B cell (primary cell): ENCODE measurements at regions not wholly inside any gene's neighbourhood (a gene's known extent, or its start where the extent isn't known, plus 50 kb on each side); places are given as distances from the start of the nearest gene placed in this dataset.

Experiments used
- EZH2 ChIP-seq: IDR thresholded peaks from 2 replicates; pipeline ENCODE4 v1.6.1; 2012; ENCODE audit warnings: borderline replicate concordance, low read depth, mild to moderate bottlenecking, moderate library complexity, low read length; ENCODE audit not compliant: insufficient read depth, poor library complexity, severe bottlenecking
- TF ChIP-seq, protein P1 (sequence below): fragments of 200-600 bp; IDR thresholded peaks from one replicate; pipeline ENCODE4 v1.8.0; 2022; ENCODE audit warnings: antibody characterized with exemption, mild to moderate bottlenecking

- TF ChIP-seq, protein P1, sequence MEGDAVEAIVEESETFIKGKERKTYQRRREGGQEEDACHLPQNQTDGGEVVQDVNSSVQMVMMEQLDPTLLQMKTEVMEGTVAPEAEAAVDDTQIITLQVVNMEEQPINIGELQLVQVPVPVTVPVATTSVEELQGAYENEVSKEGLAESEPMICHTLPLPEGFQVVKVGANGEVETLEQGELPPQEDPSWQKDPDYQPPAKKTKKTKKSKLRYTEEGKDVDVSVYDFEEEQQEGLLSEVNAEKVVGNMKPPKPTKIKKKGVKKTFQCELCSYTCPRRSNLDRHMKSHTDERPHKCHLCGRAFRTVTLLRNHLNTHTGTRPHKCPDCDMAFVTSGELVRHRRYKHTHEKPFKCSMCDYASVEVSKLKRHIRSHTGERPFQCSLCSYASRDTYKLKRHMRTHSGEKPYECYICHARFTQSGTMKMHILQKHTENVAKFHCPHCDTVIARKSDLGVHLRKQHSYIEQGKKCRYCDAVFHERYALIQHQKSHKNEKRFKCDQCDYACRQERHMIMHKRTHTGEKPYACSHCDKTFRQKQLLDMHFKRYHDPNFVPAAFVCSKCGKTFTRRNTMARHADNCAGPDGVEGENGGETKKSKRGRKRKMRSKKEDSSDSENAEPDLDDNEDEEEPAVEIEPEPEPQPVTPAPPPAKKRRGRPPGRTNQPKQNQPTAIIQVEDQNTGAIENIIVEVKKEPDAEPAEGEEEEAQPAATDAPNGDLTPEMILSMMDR, result peak; percentile 65
- no peak for TF ChIP-seq EZH2
Measured at GRCh38 chr2:134782792-134783191, 55.6 kb upstream of the ACMSD start.
